HG03095 (cell line): ENCODE measurements at regions not wholly inside any gene's neighbourhood (a gene's known extent, or its start where the extent isn't known, plus 50 kb on each side); places are given as distances from the start of the nearest gene placed in this dataset.

Experiments
- ATAC-seq: cut with Tn5 transposase; IDR thresholded peaks from one replicate; pipeline ENCODE4 v1.9.1; 2021; ENCODE audit warnings: moderate library complexity; ENCODE audit not compliant: unreplicated experiment

GRCh38 chr12:115338566-115339294, 654.8 kb upstream of the TBX3 start:
- peak; percentile 84 for ATAC-seq

- no peak for ATAC-seq
Observed at GRCh38 chr12:115337693-115338543, 653.9 kb upstream of the TBX3 start.

DNA sequence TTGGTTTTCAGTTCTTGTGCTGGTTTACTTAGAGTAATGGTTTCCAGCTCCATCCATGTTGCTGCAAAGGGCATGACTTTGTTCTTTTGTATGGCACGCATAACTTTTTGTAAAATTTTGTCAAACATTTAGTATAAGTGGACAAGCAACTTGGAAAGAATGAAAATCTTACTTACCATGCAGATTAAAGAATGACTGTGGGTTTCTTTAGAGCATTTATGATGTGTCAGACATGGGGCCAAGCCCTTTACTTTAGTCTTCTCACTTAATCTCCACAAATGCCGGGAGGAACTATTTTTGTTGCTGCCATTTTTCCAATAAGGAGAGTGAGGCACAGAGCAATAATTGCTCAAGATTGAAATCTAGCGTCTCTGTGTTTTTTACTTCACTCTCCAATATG, 652.5 kb upstream of the TBX3 start:
- no peak for ATAC-seq

DNA sequence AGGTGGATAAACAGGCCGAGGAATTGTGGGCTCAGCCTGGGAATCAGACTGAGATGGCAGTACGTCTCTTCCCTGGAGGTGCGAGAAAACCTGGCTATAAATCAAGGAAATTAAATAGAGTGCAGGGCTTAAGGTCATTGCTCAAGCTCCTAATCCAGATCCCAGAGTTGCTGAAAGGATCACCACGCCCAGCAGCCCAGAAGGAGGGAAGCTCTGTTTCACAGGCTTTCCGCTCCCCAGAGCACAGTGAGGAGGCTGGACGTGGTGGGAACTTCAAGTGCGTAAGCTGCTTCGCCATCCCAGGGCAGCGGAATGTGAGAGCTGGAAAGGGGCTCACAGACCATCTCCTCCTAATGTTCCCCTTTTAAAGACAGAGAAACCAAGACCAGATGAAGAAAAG, 651.6 kb upstream of the TBX3 start:
- no peak for ATAC-seq

DNA sequence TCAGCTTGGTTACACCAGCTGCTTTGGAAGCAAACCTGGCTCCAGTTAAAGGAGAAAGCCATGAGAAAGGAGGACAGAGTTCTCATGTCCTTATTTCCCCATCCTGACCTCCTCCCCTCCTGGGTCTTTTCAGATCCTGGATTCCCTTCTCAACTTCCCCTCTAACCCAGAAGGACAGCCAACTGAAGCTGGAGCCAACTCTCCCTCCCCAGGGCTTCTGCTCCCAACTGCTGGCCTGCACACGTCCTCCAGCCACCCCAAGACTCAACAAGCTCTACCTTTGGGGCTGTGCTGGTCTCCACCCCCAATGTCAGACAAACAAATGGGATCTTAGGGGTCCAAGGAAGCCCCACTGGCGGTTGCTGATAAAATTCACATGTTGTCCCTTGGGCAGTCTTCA, 651.1 kb upstream of the TBX3 start:
- no peak for ATAC-seq

DNA sequence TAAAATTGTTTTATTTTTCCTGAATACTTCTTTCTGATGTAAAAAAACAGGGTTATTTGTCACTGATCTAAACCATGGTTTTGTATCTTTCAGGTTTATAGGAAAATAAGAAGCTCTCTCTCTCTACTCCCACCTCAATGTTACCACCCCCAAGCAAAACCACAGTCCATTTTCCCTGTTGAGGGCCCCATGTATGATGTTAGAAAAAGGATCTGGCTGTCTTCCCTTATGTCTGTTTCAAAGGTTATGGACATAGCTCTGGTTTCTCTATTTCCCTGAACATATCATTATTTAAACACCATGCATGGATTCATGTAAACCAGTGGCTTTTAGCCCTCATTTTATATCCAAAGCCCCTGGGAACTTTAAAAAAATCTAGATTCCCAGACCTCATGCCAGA, 649.0 kb upstream of the TBX3 start:
- no peak for ATAC-seq

DNA sequence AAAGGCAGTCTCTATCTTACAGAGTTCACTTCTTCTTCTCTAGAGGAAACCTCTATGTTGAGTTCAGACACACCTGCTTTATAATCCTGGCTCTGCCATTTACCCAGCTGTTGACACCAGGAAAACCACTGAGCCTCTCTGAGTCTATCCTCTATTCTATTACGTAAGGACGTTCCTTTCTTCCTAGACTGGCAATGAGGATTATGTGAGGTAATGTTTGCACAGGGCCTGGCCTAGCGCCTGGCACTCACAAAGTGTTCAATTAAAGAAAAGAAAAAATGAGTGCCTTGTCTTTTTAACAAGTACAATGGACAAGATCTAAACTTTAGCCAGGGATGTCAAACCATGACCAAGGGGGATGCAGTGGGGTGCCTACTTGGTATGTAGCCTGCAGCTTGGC, 641.9 kb upstream of the TBX3 start:
- no peak for ATAC-seq

GRCh38 chr12:115324949-115325593, 641.1 kb upstream of the TBX3 start:
- ATAC-seq, result no peak

GRCh38 chr12:115323223-115323905, 639.4 kb upstream of the TBX3 start:
- ATAC-seq, result no peak

GRCh38 chr12:115322275-115322674, 638.3 kb upstream of the TBX3 start:
- ATAC-seq, result peak; percentile 90

DNA sequence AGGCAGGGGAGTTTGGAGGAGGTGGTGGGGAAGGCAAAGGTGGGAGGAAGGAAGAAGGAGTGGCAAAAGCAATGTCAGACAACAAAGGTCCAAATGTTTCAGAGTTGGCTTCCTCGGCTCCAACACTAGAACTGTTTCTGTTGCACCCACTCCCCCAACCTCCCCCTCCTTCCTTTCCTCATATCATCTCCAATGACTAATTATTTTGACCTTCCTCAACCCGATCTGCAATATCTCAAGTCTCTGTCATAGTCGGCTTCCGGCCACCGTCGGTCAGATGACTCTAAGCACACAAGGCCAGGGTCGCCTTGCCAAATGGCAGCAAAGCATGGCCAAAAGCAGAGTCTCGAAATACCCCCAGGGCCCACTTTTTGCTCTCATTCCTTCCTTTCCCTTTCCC, 637.0 kb upstream of the TBX3 start:
- no peak for ATAC-seq

DNA sequence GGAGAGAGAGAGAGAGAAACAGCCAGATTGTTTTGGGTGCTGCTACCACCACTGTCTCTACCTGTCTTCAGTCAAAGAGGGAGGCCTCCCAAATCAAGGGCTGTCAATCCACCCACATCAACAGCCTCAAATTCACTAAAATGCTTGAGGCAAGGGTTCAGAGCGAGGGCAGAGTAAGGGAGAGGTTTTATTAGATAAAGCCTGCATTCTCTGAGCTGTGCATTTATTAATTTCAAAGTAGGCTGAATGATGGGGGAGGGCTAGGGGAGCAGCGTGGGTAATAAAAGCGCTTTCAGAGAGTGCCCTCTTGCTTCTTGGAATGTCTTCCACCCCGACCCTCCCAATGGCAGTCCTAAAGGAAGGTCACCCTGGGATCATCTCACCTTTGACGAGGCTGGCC, 636.5 kb upstream of the TBX3 start:
- ATAC-seq, result no peak

DNA sequence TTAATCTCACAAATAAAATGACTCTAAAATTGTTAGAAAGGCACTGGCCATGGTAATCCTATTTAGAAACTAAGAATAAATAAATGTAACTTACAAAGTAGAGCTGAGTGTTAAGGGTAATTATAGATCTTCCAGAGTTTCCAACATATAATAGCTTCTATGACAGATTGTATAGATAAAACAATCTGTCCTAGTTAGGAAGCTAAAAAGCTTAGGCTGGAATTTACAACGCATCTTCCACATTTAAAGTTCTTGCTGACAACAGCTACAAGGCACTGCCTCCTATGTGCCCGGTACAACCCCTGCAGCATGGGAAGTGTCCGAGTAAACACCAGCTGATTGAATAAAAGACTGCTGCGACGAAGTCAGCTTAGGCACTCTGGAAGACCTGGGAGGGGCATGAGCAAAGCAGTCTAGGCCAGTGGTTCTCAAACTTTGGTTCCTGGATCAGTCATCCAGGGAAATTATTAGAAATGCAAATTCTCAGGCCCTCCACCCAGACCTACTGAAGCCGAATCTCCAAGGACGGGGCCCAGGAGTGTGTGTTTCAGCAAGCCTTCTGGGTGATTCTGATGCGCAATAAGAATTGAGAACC, 635.6 kb upstream of the TBX3 start:
- ATAC-seq, result no peak

DNA sequence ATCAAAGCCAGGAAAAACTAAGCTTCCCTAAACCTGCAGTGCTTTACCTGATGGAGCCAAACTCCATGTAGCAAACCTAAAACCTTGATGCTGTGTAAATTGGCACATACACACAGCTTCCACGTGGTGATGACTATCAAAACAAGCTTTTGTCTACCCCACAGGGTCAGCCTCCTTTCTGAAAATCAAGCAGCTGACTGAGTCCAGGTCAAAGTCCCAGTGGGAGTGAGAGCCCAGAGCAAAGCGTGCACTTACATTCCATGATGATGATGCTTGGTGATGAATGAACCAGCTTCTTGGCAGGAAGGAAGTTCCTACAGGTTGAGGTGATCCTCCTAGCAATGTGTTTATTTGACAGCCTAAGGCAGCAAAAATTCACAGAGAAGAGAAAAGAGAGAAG, 630.0 kb upstream of the TBX3 start:
- no peak for ATAC-seq

DNA sequence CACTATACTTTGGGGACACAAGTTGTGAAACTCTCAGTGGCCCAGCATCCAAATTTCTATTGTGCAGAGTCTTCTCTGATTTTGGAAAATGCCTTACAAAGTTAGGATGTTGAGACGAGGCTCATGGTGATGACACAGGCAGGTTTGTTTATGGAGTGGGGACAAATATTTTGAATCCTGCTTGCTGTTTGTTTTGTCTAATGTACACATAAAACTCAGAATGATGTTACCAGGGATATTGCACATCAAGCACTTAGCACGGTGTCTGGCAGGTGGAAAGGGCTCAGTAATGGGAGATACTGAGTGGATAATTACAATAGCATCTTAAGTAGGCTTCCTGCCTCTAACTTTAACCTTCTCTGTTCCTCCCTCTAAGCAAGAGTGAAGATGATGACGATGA, 628.9 kb upstream of the TBX3 start:
- no peak for ATAC-seq

DNA sequence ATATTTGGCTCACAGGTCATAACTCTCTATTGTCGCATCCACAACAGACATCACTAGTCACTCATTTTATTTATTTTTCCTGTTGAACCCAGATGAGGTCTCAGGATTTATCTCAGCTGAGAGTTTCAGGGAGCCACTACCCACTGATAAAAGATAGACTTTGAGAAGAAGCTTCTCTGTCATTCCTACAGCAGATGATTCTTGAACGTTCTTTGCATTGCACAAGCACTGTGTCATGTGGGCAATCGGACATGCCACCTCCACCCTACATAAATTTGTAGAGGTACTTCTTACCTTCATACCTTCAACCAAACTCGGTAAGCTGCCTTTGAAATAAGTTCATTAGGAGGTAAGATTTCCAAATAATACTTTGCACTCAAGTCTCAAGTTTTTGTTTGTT, 627.9 kb upstream of the TBX3 start:
- no peak for ATAC-seq

DNA sequence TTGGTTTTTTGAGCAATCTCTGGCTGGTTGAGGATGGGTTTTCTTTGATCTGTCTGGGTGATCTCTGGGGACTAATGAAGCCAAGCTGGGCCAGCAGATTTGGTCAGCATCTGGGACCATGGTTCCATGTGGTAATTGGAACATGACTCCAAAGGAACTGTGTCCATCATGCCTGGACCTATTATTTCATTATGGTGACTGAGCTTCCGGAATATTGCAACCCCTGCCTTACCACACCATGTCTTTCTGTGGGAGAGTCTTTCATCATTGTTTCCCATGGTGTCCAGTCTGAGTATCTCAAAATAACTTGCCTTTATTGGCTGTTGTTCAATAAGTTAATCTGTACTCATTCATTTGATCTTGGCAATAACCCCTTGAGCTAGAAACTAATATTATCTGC, 624.9 kb upstream of the TBX3 start:
- ATAC-seq, result no peak

DNA sequence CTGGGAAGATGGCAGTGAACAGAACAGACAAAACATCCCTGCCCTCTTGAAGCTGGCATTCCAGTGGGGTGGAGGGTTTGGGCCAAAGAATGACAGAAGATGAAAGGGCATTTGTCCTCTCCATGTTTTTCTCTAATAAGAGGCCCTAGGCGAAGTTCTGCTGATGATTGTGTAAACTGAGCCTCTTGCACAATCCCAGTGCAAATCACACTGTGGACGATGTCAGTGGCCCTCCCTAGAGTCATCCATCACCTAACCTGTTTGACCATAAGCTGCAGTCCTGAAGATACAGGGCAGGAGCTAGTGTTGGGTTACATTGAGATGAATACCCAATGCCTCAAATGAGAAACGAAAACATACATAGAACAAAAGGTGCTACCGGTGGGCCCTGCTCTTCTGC, 622.4 kb upstream of the TBX3 start:
- no peak for ATAC-seq

DNA sequence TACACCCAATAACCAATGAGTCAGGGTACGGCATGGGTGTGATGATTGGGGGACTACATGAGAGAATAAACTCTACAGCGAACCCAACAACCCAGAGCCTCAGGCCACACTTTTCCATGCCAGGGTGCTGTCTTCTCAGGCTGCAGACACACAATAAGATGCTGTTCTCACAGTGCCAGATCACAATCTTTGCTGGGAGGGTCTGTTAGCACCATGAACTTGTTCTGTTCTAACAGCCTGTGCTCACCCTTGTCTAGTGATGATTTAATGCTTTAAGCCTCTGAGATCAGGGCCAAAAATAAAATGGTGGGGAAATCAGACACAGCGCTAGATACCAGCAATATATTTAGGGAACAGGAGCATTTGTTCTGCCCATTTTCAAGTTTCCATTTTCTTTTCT, 621.9 kb upstream of the TBX3 start:
- ATAC-seq, result no peak

DNA sequence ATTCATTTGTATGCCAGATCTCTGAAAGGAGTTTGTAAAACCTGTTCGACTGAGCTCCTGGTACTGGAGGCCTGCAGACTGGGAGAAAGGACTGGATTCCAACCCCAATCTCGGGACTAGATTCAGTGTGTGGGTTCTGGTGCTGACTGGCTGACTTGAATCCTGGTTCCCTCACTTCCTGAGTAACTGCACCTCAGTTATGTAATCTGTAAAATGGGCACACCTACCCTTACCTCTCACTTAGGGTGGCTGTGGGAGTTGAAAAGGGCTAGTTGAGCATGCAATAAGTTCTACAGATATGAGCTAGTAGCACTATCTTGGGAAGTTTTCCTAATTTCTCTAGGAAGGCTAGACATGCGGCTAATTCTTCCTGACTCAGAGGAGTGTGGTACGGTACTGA, 621.3 kb upstream of the TBX3 start:
- ATAC-seq, result no peak

- no peak for ATAC-seq
Observed at GRCh38 chr12:115303723-115304309, 619.8 kb upstream of the TBX3 start.
